ENCODE measurements at regions not wholly inside any gene's neighbourhood (a gene's known extent, or its start where the extent isn't known, plus 50 kb on each side); places are given as distances from the start of the nearest gene placed in this dataset.
A peak's percentile ranks its signal among the peaks of the same experiment; 100 is the strongest.
"Not testable (repeated sequence)": the region's sequence is repeated elsewhere in the genome, so short reads cannot be mapped to it uniquely, and the experiment has no call there.

DNA sequence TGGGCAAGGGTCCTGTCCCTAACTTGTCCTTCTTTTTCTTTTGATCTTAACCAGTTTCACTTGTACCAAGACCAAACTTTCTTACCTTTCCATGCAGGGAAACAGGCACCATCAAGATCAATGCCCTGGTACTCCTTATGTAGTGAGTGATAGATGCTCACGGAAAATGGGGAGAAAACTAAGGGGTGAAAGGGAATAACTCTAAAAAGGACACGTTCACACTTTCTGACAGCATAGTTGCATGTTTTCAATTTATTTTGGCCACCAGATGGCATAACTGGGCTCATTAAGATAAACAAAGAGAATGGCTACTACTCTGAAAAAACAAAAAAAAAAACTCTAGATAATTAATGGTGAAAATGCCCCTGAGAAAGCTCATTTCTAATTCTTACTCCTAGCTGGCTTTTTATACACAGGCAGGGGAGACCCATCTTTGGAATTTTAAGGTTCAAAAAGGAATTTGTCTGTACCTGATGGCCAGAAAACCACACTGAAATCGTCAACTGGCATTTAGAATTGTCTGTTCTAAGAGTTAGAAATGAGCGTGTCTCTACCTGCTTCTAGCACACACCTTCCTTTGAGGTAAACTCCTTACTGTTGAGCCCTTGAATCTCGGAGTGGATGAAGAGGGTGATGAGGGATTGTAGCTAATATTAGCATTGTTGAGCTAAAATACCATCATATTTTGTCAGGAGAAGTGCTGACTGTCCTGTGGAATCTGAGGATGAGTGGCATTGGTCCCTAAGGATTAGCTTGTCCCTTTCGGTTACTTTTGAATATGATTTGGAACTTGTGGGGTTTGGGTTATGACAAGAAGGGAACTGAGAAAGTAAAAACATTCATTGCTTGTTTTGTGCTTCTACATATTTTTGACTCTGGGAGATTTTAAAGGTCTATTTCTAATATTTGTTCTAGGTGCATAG lies 62.2 kb upstream of the DDR1 start:
- Histone ChIP-seq H3K36me3 (ENCODE audit: insufficient read depth, low read length) (no peaks in the 10 kb centered on the region), H3K27ac (no peak overlapping the region), H3K9ac (ENCODE audit: insufficient read length) (peak overlapping the region; percentile 19), H3K4me3 (no peak overlapping the region), H3K9me3 (ENCODE audit: low read depth, low read length) (no peaks in the 10 kb centered on the region)
- TF ChIP-seq FOXP2 (optimal IDR thresholded peaks at IDR 0.05; ENCODE audit: control extremely low read depth, extremely low read length, insufficient read depth) (no peak), EZH2 (IDR thresholded peaks at IDR 0.05) (no peak), POLR2AphosphoS5 (IDR thresholded peaks at IDR 0.05; ENCODE audit: borderline replicate concordance, low read depth, low read length) (no peak)
- DNase-seq (ENCODE audit: low read depth, low spot score): no peak

DNA sequence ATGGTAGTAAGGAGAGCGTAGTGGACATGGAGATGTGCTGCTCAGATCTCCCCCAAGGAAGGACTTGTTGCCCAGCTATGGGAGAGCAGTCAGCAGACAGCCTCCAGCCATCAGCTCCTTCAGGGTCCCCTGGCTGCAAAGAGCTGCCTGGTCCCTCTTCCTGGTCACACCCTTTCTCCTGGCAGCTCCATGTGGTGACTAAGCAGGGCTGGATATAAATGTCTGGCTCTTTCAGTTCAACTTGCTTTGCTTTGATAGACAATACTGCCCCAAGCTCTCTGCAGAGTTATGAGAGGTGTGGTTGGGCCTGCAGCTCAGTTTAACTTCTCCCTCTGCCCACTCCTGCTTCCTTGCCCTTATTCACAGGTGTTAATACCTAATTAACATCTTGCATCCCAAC lies 64.1 kb upstream of the DDR1 start:
- Histone ChIP-seq H3K4me3 (no peak overlapping the region), H3K9ac (ENCODE audit: insufficient read length) (no peak overlapping the region), H3K36me3 (ENCODE audit: insufficient read depth, low read length) (no peaks in the 10 kb centered on the region), H3K9me3 (ENCODE audit: low read depth, low read length) (no peaks in the 10 kb centered on the region), H3K27ac (no peak overlapping the region)
- DNase-seq (ENCODE audit: low read depth, low spot score): no peak
- no peak for TF ChIP-seq POLR2AphosphoS5 (IDR thresholded peaks at IDR 0.05; ENCODE audit: borderline replicate concordance, low read depth, low read length)
- TF ChIP-seq EZH2 (IDR thresholded peaks at IDR 0.05): no peak
- TF ChIP-seq FOXP2 (optimal IDR thresholded peaks at IDR 0.05; ENCODE audit: control extremely low read depth, extremely low read length, insufficient read depth): no peak

GRCh38 chr6:30819297-30819917 lies 64.9 kb upstream of the DDR1 start:
- Histone ChIP-seq H3K9ac (ENCODE audit: insufficient read length) (no peak overlapping the region), H3K9me3 (ENCODE audit: low read depth, low read length) (no peaks in the 10 kb centered on the region), H3K27ac (peak overlapping the region; percentile 92; the same call in 1 of the 2 replicates), H3K36me3 (ENCODE audit: insufficient read depth, low read length) (no peaks in the 10 kb centered on the region), H3K4me3 (no peak overlapping the region)
- TF ChIP-seq POLR2AphosphoS5 (IDR thresholded peaks at IDR 0.05; ENCODE audit: borderline replicate concordance, low read depth, low read length) (no peak), EZH2 (IDR thresholded peaks at IDR 0.05) (no peak), FOXP2 (optimal IDR thresholded peaks at IDR 0.05; ENCODE audit: control extremely low read depth, extremely low read length, insufficient read depth) (no peak)
- no peak for DNase-seq (ENCODE audit: low read depth, low spot score)

DNA sequence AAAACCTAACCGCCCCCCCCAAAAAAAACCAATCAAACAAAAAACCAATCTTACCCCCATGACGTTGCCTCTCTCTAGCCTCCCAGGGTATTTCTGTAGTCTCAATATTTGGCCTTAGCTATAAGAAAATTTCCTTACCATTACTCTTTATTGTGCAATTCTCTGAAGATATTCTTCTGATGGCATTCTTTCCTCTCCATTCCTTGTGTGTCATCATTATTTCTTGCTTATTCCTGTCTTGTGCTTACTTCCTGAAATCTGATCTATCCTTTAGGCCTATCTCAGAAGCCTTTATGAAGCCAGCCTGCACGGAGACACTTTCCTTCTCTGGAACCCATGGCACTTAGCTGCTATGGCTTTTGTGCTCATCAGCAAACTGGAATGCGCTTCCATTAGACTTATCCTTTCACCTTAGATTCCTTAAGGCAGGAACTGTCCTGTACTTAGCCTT lies 65.9 kb upstream of the DDR1 start:
- Histone ChIP-seq H3K4me3 (peak overlapping the region; percentile 3), H3K36me3 (ENCODE audit: insufficient read depth, low read length) (no peaks in the 10 kb centered on the region), H3K9ac (ENCODE audit: insufficient read length) (peak overlapping the region; percentile 56), H3K9me3 (ENCODE audit: low read depth, low read length) (no peaks in the 10 kb centered on the region), H3K27ac (peak overlapping the region; percentile 92)
- DNase-seq (ENCODE audit: low read depth, low spot score): peak; percentile 73
- TF ChIP-seq POLR2AphosphoS5 (IDR thresholded peaks at IDR 0.05; ENCODE audit: borderline replicate concordance, low read depth, low read length) (peak; percentile 34; the same call in 1 of the 2 replicates), EZH2 (IDR thresholded peaks at IDR 0.05) (no peak), FOXP2 (optimal IDR thresholded peaks at IDR 0.05; ENCODE audit: control extremely low read depth, extremely low read length, insufficient read depth) (no peak)

DNA sequence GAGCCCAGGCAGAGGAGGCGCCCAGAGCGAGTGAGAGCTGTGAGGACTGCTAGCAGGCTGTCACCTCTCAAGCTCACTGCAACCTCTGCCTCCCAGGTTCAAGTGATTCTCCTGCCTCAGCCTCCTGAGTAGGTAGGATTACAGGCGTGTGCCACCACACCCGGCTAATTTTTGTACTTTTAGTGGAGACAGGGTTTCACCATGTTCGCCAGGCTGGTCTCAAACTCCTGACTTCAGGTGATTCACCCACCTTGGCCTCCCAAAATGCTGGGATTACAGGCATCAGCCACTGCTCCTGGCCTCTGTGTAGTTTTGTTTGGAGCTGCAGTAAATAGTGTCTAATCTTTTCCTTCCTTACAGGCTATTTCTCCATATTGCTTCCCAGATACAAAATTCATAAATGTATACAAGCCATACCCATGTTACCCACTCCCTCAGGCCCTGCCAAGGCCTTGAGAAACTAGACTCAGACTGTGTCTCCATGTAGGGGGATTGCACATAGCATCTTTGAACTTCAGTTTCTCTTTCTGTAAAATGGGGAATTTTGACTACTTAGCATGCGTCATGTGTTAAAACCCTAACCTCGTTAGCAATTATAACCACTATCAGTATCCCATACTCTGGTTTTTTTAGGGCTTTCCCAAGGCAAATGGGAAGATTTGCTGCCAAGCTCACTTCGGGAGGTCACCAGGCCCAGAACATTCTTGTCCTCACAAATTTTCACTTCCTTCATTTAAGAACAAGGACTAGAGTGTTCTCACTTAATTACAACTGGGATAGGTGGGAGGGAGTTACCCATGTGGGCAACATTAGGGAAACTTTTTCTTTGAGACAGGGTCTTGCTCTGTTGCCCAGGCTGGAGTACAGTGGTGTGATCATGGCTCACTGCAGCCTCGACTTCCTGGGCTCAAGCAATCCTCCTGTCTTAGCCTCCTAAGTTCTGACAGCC lies 67.3 kb upstream of the DDR1 start:
- no peak overlapping the region for H3K9ac ChIP-seq (ENCODE audit: insufficient read length)
- no peaks in the 10 kb centered on the region for H3K9me3 ChIP-seq (ENCODE audit: low read depth, low read length)
- no peaks in the 10 kb centered on the region for H3K36me3 ChIP-seq (ENCODE audit: insufficient read depth, low read length)
- DNase-seq (ENCODE audit: low read depth, low spot score): no peak
- H3K27ac ChIP-seq: peak overlapping the region; percentile 3; the same call in 1 of the 2 replicates
- H3K4me3 ChIP-seq: no peak overlapping the region
- no peak for TF ChIP-seq POLR2AphosphoS5 (IDR thresholded peaks at IDR 0.05; ENCODE audit: borderline replicate concordance, low read depth, low read length)
- no peak for TF ChIP-seq FOXP2 (optimal IDR thresholded peaks at IDR 0.05; ENCODE audit: control extremely low read depth, extremely low read length, insufficient read depth)
- TF ChIP-seq EZH2 (IDR thresholded peaks at IDR 0.05): no peak

DNA sequence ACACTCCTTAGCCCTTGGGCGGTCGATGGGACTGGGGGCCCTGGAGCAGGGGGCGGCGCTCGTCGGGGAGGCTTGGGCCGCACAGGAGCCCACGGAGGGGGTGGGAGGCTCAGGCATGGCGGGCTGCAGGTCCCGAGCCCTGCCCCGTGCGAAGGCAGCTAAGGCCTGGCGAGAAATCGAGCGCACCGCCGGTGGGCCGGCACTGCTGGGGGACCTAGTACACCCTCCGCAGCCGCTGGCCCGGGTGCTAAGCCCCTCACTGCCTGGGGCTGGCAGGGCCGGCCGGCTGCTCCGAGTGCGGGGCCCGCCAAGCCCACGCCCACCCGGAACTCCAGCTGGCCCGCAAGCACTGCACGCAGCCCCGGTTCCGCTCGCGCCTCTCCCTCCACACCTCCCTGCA lies 68.0 kb upstream of the DDR1 start:
- H3K27ac ChIP-seq; H3K9me3 ChIP-seq (ENCODE audit: low read depth, low read length); H3K4me3 ChIP-seq; H3K9ac ChIP-seq (ENCODE audit: insufficient read length); DNase-seq (ENCODE audit: low read depth, low spot score); H3K36me3 ChIP-seq (ENCODE audit: insufficient read depth, low read length): not testable (repeated sequence)

DNA sequence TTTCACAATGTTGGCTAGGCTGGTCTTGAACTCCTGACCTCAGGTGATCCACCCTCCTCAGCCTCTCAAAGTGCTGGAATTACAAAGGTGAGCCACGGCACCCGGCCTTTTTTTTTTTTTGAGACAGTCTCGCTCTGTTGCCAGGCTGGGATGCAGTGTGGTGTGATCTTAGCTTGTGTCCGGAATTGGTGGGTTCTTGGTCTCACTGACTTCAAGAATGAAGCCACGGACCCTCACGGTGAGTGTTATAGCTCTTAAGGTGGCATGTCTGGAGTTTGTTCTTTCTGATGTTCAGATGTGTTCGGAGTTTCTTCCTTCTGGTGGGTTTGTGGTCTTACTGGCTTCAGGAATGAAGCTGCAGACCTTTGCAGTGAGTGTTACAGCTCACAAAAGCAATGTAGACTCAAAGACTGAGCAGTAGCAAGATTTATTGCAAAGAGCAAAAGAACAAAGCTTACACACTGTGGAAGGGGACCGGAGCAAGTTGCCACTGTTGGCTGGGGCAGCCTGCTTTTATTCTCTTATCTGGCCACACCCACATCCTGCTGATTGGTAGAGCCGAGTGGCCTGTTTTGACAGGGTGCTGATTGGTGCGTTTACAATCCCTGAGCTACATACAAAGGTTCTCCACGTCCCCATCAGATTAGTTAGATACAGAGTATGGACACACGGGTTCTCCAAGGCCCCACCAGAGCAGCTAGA lies 69.1 kb upstream of the DDR1 start:
- not testable (repeated sequence) for H3K9me3 ChIP-seq (ENCODE audit: low read depth, low read length); H3K36me3 ChIP-seq (ENCODE audit: insufficient read depth, low read length); H3K27ac ChIP-seq; H3K4me3 ChIP-seq; DNase-seq (ENCODE audit: low read depth, low spot score); H3K9ac ChIP-seq (ENCODE audit: insufficient read length)
